GM12892 (cell line): ENCODE measurements at regions not wholly inside any gene's neighbourhood (a gene's known extent, or its start where the extent isn't known, plus 50 kb on each side); places are given as distances from the start of the nearest gene placed in this dataset.

Source experiments
- POLR2A ChIP-seq: IDR thresholded peaks from 2 replicates; pipeline ENCODE4 v1.6.1; 2011; ENCODE audit warnings: low read depth, low read length, control low read depth
- POLR2AphosphoS5 ChIP-seq: IDR thresholded peaks from 2 replicates; pipeline ENCODE4 v1.6.1; 2011; ENCODE audit warnings: low read depth, low read length, control low read depth

- no peak for TF ChIP-seq POLR2AphosphoS5
- no peak for TF ChIP-seq POLR2A
Observed at GRCh38 chr9:21557428-21557768, 75.3 kb upstream of the IFNE start.
